ENCODE measurements at regions not wholly inside any gene's neighbourhood (a gene's known extent, or its start where the extent isn't known, plus 50 kb on each side); places are given as distances from the start of the nearest gene placed in this dataset.
A peak's percentile ranks its signal among the peaks of the same experiment; 100 is the strongest.

GRCh38 chr16:85528528-85529387 is 84.4 kb upstream of the GSE1 start (continued):
- peak; percentile 72 for TF ChIP-seq CTCF (CRISPR knock-in tag; IDR thresholded peaks at IDR 0.05)
- no peak for TF ChIP-seq ZNF343 (CRISPR knock-in tag; IDR thresholded peaks at IDR 0.05)
- peak; percentile 12; the same call in 1 of the 2 replicates for TF ChIP-seq ZNF770 (CRISPR knock-in tag; IDR thresholded peaks at IDR 0.05)
- 0 out of 2 replicates have a peak, but pooled peaks have one; percentile 59 for TF ChIP-seq ZNF768 (CRISPR knock-in tag; IDR thresholded peaks at IDR 0.05)
- TF ChIP-seq JUND (CRISPR knock-in tag; IDR thresholded peaks at IDR 0.05) = no peak
- no peak for TF ChIP-seq RBM22 (optimal IDR thresholded peaks at IDR 0.05; ENCODE audit: low read length)
- no peak for TF ChIP-seq PHF5A (CRISPR knock-in tag; IDR thresholded peaks at IDR 0.05; ENCODE audit: low read depth, unreplicated experiment)
- 0 out of 2 replicates have a peak, but pooled peaks have one; percentile 52 for TF ChIP-seq ZNF225 (CRISPR knock-in tag; IDR thresholded peaks at IDR 0.05)
- no peak for TF ChIP-seq WIZ (CRISPR knock-in tag; IDR thresholded peaks at IDR 0.05)
- peak; percentile 9; the same call in 1 of the 2 replicates for TF ChIP-seq PATZ1 (CRISPR knock-in tag; IDR thresholded peaks at IDR 0.05)
- TF ChIP-seq FOXA3 (CRISPR knock-in tag; IDR thresholded peaks at IDR 0.05) = no peak
- peak in 1 of 2 experiments; percentile 35; a peak in 1 of 4 replicates for TF ChIP-seq HMGXB4 (CRISPR knock-in tag; IDR thresholded peaks at IDR 0.05; ENCODE audit: borderline replicate concordance in 1 of 2, low read depth in 1 of 2)
- TF ChIP-seq ZNF691 (CRISPR knock-in tag; IDR thresholded peaks at IDR 0.05; ENCODE audit: borderline replicate concordance, low read depth) = no peak
- 0 out of 2 replicates have a peak, but pooled peaks have one; percentile 35 for TF ChIP-seq ZNF572 (CRISPR knock-in tag; IDR thresholded peaks at IDR 0.05)
- no peak for TF ChIP-seq HOMEZ (CRISPR knock-in tag; IDR thresholded peaks at IDR 0.05; ENCODE audit: low read depth)
